T-helper 1 cell treated with Interleukin-12 subunit alpha and Interleukin-12 subunit beta and Interleukin-4 antibody, amounts not matched to agents 30 ng/mL and 1 ng/mL, for 36 hours (primary cell): ENCODE measurements at regions not wholly inside any gene's neighbourhood (a gene's known extent, or its start where the extent isn't known, plus 50 kb on each side); places are given as distances from the start of the nearest gene placed in this dataset.

ENCODE experiments used
- intact Hi-C: fragments of 100-400 bp; cut with micrococcal nuclease; formaldehyde crosslinking; loops from one replicate; pipeline ENCODE4 v1.15.1; 2024

DNA sequence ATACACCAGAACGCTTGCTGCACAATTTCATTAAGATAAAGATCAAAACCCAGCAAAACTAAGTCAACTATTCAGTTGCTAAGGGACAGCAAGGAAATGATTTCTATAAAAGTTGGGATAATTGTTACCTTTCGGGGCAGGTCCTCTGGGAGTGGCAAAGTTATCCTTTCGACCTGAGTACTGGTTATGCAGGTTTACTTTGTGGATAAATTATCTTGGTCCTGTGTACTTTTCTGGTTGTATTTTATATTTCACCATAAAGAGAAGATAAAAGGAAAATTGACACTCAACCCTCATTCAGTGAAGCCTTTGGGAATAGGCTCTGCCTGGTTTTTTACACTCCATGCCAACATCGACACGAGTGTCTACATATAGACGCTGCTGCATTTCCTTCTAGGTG, 146.5 kb downstream of the SYK start:
- intact Hi-C loops, result no loop called here

DNA sequence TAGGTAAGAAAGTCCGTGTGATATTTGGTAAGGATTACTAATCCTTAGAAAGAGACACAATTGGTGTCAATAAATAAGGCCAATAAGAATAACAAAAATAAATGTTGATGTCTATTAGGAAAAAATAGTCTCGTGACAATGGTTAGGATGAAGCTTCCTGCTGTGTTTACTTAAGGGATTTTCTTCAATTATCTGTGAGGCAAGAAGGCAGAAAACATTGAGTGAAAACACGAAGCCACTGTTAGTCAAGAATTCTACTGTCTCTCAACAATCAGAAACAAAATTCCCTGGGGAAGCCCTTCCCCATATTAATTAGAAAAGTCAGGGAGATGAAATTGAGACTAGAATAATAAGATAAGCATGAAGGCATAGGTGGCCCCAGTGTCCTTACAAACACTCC, 149.0 kb downstream of the SYK start:
- intact Hi-C loops, result no loop called here

DNA sequence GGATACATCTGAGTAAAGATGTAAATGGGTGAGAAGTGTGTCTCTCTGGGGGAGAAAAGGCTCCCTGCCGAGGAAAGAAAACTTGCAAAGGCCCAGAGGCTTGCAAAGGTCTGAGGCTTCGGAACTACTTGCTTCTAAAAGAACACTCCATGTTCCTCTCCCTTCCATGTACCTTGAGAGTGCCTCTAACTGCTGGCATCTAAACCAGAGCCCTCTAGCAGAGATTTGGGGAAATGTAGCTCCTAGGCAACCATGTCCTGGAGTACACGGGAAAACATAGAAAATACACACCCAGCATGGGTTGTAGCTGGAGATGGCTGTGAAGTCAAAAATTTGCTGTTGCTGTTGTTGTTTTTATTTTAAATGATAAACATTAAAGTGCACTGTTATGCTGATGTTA, 151.6 kb downstream of the SYK start:
- intact Hi-C loops, result no loop called here

DNA sequence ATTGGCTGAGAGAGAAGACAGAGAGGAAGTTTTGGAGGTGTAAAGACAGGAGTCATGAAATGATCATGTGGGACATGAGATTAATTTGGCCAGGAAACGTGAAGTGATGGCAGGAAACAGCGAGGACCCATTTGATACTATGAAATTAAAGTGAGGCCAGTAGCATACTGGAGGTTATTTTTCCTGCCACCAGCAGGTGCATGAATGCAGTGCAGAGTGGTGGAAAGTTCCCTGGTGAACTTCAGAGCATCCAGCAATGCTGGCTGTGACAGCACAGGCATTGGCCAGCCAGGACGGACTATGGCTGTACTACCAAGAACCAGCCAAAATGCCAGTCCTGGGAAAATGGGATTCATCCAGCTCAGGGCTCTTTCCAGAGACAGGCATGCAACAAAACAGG, 152.2 kb downstream of the SYK start:
- intact Hi-C loops, result no loop called here

DNA sequence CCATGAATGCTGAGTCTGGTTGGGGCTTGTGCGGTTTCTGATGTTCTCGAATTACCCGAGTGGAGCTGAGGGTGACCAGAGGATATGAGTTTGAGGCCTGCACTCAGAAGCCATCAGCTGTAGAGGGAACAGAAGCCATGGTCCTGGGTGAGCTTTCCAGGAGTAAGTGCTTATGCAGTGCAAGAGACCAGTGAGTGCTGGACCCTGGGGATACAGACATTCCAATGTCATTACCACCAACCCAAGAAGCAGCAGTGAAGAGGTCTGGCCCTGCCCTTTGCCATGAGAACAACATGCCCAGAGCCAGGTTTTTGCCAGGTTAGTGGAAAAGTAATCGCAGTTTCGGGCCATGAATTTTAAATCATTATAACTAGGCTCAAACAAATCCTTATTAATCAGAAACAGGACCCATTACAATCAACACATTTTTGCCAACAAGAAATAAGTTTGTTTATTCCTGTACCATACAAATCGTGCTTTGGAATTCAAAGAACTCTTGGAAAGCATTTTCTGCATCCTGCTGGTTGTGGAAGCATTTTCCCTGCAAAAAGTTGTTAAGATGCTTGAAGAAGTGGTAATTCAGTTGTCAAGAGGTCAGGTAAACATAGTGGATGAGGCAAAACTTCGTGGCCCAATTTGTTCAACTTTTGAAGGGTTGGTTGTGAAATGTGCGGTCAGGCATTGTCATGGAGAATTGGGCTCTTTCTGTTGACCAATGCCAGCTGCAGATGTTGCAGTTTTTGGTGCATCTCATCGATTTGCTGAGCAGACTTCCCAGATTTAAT, 154.6 kb downstream of the SYK start:
- intact Hi-C loops, result no loop called here

DNA sequence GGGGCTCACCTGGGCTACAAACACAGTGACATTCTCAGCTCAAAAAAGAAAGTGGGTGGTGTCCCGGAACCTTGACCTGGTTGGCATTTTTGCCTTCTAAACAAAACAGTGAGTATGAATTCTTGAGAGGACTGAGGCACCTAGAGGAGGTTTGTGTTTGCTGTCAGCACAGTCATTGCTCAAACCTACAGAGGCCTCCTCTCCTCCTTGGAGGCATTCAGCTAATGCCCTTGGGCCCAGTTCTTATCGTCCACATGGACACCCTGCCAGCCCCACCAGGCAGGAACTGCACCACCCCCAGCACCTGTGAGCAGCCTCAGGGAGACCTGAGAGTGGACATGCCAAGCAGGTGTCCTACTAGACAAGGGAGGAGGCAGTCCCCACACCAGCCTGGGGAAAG, 156.7 kb downstream of the SYK start:
- intact Hi-C loops, result no loop called here

DNA sequence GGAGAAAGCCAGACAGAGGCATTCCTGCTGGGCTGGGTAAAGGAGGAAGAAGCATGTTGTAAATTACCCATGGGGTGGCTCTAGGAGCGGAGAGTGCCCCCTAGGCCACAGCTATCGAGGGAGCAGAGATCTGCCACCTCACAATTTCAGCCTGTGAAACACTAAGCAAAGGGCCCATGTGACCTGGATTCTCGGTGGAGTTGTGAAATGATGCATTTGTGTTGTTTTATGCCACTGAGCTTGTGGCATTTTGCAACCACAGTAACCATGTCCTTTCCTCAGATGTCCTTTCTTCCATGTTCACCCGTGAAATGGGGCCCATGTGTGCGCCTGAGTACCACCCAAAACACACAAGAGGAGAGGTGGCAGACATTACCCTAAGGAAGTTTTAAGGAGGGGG, 159.3 kb downstream of the SYK start:
- intact Hi-C loops, result no loop called here

DNA sequence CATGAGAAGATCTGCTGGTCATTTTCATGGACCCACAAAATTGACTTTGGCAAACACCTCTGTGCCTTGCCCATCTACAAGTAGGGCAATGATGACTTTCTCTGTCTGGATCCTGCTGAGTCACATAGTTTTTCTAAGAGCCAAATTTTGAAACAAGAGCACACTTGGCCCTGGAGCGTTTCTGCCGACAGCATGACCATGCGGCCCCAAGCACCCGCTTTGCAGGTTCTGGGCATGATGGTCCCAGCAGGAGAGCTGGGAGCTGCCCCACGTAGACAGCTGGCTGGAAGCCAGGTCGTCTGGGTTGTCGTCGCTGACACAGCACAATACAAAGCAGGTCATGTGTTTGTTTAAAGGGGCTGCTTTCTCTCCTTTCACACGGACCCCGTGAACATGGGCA, 159.8 kb downstream of the SYK start:
- intact Hi-C loops, result no loop called here

DNA sequence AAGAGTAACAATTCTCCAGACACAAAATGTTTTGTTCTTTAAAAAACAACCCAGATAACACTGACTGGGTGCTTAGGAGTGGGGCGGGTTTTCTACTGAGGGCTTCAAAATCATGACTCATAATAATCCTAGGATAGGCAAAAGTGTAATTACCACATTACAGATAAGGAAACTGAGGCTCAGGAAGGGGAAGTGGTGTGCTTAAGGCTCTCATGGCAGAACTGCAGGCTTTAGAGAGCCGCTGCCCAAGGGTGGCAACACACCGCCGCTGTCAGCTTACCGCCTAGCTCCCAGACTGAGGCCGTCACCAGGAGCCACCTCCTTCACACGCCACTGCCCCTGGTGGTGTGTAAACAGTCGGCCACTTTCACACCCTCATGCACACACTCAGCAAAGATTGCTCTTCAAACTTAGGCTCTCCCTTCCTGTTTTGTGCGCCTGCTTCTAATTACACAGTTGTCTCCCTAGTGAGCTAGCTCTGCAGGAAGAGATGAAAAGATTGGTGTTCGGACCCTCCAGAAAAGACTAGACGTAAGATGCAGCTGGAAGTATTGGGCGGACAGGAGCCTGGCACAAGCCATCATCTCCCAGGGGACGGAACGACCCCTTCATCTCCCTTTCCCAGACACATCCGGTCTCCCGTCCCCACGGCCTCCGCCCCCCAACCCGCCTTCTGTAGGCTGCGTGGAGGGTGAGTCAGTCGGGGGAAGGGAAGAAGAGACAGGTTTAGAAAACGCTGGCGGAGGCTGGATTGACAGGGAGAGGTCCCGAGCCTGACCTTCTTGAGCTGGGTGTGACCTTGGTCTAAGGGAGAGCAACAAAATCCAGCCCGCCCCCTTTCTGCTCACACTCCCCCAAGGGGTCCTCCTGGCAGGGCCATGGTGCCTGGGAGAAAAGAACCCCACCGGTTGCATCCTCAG, 162.7 kb downstream of the SYK start:
- intact Hi-C loops, result no loop called here

DNA sequence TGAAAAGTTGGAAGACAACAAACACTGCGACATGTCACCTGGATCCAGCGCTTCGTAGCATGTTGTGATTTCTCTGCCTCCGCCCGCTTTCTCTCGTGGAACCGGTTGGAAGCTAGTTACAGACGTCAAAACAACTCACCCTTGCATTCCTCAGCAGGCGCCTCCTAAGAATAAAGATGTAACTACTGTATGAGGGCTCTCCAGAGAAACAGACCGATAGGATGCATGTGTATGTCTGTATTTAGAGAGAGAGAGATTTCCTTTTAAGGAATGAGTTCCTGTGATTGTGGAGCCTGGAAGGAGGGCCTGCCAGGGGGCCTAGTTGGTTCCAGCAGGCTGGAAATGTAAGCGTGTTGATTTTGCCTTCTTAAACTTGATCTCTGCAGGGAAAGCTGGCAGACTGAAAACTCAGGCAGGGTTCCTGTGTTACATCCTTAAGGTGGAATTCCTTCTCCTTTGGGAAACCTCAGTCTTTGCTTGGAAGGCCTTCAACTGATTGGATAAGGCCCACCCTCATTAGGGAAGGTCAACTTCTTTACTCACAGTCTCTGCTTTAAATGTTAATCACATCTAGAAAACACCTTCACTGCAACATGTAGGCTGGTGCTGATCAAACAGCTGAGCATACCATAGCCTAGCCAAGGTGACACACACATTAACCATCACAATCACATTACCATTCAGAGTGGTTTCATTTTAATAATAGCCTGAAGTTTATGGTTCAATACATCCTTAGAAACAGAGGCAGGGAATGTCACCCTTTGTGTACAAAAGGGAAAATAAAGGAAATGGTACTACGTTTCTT, 163.8 kb downstream of the SYK start:
- intact Hi-C loops, result no loop called here

DNA sequence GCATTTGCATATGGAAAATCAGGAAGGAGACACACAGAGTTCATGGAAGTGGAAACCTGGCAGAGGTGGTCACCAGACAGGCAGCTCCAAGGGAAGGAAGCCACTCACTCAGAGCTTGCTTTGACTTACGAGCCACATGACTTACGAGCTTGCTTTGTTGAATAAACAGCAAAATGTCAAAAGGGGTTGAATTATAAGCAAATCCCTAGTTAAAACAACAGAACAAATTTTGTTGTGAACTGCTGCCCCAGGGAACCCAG, 164.3 kb downstream of the SYK start:
- intact Hi-C loops, result no loop called here

DNA sequence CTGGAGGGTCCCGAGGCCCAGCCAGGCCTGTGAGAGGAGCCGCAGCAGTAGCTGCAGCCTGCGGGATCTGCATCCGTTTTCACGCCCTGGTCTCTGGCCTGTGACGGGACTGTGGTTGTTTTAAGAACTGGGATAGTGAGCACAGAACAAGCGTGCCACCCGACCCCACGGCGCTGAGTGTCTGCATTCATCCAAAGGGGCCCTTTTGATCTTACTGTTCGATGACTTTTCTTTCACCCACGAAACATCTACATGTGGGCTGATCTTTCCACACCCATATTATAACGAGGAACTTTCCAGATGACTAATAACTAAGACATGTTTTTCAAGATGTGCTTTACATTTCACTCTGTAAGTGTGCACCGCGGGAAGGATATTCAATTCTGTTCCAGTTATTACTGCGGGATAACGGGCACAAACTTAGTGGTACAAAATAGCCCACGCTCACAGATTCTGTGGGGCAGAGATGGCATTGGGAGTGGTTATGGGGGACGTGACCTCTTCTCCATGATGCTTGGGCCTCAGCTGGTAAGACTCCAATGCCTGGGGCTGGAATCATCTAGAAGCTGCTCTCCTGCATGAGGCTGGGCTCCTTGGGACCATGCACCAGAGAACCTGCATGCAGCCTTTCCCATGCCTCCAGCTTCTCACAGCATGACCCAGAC, 165.0 kb downstream of the SYK start:
- intact Hi-C loops, result no loop called here

DNA sequence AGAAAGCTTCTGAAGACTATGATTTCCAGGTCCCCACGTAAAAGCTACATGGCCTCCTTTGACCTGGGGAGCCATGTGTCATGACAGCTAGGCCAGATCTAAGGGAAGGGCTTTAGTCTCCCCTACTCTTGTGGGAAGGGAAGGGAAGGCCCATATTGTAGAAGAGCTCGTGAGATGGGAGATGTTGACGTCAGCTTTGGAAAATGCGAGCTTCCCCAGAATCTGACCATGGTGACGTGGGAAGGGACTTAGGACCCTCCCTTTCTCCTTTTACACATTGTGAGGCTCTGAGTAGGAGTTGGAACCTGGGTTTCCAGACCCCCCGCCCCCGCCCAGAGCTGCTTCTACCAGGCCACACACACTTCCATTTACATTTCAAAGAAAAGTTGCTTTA, 165.5 kb downstream of the SYK start:
- intact Hi-C loops, result no loop called here

DNA sequence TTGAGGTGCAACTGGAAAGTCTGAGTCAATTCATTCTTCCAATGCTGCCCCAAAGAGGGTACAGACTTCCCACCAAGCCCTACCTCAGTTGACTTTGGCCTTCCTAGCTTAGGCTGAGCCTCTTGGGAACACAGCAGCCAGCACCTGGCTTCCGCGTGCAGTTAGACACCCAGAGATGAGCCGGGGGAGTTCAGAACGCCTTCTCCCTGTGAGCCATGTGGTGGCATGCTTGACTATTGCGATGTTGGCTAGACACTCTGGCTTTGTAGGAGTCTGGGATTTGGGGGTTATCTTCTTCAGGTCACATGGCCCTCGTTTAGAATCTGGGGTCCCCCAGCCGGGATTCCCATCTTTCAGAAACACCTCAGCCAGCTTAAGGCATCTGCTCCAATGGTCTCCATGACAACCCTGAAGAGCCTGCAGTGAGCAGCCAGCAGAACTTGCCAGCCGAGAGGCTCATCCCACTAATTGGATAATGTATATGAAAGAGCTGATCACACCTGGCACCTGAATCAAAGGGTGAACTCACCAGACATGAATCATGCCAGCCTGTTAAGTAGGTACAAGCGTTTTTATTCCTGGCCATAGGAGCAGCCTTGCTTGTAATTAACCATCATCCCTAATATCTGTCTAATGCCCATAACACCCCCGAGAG, 167.5 kb downstream of the SYK start:
- intact Hi-C loops, result no loop called here

DNA sequence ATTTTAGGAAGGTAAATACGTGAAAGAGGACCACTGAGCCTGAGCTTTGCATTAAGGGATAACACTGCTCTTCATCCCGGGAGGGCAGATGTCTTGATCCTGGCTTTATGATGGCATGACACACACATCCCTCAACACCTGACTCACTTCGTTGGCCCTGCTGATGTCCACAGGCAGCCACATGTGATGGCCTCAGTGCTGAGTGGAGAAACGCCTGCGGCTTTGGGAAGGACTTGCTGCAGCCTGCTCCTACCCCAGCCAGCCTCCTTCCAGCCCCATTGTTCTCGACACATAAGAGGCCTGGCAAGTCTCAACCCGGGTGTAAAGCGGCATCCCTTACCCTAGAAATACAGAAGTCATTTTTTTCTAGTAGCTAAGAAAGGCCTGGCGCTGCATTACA, 169.0 kb downstream of the SYK start:
- intact Hi-C loops, result no loop called here

DNA sequence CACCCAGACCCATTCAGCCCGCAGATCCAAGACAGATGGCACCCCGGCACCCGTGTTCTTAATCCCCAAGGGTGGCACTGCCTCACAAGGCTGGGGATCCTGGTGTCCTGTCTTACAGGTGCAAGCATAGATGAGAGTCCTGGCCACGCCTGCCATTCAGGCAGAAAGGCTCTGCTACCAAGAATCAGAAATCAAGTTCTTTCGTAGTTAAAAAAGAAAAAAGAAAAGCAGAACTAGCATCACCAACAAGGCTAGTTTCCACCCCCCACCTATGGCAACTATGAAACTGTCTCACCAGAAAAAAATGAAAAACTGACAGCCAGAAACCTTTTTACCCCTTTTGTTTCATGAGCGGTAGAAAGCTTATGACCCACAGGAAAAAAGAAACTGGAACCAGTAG, 170.4 kb downstream of the SYK start:
- intact Hi-C loops, result no loop called here

DNA sequence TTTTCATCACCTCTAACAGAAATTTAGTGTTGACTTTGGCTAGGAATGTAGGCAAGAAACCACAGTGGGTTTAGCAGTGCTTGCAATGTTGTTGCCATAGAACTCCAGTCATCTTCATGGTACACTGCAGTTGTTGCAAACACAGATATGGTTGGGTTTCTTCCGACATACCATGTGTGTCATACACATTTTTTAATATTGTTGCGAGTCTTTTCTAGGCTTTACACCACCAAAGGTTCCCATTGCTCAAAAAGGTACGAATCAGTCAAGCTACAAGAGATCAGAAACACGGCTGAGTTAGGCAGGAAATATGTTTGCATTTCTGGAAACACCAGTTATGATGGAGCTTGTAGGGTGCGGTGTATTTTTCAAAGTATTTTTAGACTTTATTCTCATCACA, 172.4 kb downstream of the SYK start:
- intact Hi-C loops, result no loop called here

DNA sequence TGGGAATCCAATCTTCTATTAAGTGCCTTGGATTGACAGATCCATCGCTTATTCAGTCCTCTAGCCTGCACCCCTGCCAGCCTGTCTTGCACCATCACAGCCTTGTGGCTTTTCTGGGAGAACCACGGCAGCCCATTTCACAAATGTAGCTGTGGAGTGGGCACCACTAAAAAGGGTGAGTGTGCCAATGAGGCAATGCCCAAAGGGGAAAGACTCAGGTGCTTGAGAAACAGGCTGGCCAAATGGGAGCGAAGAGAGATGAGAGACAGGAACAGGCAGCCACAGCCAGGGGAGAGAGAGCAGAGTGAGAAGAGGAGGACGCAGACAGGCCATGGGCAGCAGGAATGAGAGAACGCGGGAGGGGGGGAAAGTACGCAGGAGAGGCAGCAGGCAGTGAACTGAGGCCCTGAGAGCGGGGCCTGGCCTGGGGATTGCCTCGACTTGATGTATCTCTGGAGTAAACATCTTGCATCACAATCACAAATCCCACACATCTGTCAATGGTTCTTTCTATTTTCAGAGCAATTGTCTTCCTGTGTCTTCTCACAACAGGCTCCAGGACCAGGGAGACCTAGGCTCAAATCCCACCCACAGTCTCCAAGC, 173.1 kb downstream of the SYK start:
- intact Hi-C loops, result no loop called here

DNA sequence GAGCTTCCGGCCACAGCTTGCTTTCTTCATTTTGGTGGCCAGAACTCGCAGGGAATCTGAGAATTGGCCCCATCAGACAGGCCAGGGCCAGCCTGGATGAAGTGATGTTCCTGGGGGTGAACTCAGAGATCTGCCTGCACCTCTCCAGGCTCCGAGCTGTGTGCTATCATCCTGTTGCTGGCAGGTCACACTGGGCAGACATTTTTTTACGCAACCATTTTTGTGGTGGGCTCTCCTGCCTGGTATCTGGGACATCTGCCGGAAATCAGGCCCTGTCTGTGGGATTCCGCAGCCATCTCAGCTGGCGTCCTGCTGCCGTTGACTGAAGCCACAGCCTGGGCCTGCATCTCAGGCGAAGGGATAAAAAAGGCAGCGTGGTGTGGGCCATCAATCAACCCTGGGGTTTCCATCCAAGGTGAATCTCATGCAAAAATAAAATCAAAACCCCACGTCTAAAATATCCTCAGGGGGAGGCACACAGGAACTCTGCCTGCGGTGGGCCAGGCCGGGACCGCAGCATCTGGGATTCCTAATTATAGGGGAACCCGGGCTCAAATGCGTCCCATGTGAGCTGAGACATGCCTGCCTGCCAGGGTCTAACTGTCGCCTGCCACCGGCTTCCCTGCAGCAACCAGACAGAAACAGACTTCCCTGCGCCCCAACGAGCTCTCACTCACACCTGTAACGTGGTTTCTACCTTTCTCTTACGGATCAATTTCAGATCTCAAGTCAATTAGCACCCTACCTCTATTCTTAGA, 174.3 kb downstream of the SYK start:
- intact Hi-C loops, result no loop called here

DNA sequence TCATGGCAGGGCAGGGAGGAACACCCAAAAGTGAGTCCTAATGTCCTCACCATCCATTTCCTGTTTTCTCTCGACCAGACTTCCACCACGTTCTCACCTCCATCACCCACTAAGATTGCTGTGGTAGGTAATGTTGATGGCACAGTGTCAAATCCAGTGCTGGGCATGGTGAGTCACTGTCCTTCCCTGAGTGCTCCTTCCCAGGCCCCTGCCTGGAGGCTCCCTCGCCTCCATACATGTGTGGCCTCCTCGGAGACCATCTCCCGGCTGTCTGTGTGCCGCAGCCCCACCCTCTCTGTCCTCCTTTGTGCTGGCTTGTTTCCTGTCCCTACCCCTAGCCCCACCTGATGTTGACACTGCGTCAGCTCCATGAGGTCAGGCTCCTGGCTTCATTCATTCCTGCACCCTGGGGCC, 177.5 kb downstream of the SYK start:
- intact Hi-C loops, result no loop called here
